ENCODE measurements at regions not wholly inside any gene's neighbourhood (a gene's known extent, or its start where the extent isn't known, plus 50 kb on each side); places are given as distances from the start of the nearest gene placed in this dataset.
"Not testable (repeated sequence)": the region's sequence is repeated elsewhere in the genome, so short reads cannot be mapped to it uniquely, and the experiment has no call there.

DNA sequence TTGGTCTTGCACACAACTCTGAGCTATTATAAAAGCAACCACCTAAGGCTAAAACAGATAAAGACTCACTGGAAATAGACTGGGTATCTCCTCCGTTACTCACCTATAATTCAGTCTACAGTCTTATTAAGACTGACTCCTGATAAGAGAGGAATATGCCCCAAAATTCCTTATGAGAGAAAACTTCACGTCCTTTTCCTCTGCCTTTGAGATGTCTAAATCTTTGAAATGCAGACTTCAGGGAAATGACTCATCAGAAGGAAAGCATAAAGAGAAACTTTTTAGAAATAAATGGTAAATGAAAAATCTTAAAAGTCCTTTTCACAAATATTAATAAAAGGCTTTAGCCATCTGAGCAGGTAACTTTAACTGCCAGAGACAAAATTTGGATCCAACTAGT is 187.5 kb upstream of the RTL1 start:
- Mint-ChIP-seq H3K27ac (no peak overlapping the region), H3K4me3 (no peak overlapping the region), H3K9me3 (no peaks in the 10 kb centered on the region), H3K27me3 (ENCODE audit: low read depth) (no peaks in the 10 kb centered on the region), H3K4me1 (ENCODE audit: low read depth) (no peaks in the 10 kb centered on the region), H3K36me3 (ENCODE audit: insufficient read depth in 2 of 2) (no peaks in the 10 kb centered on the region)
- DNase-seq (no peak), ATAC-seq (replicated peaks in 1 of 2) (no peak)

- H3K4me3 Mint-ChIP-seq; ATAC-seq (replicated peaks in 1 of 2); H3K36me3 Mint-ChIP-seq (ENCODE audit: insufficient read depth in 2 of 2); H3K9me3 Mint-ChIP-seq; H3K27ac Mint-ChIP-seq; H3K4me1 Mint-ChIP-seq (ENCODE audit: low read depth); DNase-seq: not testable (repeated sequence)
- peaks cover 10% of the 10 kb centered on the region for H3K27me3 Mint-ChIP-seq (ENCODE audit: low read depth)
Measured at GRCh38 chr14:101094916-101095315, 191.4 kb upstream of the RTL1 start.

DNA sequence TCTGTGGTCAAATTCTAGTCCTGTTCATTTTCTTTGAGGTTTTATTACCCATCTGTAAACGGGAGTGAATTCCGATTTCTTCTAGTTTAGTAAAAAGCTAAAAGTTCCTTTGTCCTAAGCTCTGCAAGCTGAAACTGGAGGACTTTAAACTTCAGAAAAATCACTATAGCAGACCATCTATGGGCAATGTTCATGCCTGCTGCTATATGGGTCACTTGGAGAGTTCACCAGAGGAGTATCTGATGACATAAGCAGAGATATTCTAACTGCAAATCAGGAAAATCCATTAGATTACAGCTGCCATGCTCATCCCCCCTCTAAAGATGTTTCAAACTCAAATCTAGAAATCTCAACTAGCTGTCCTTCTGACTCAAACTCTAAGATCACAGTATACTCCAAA is 193.0 kb upstream of the RTL1 start:
- H3K27me3 Mint-ChIP-seq (ENCODE audit: low read depth), result peaks cover 10% of the 10 kb centered on the region
- no peak overlapping the region for H3K27ac Mint-ChIP-seq
- DNase-seq (no peak), ATAC-seq (replicated peaks in 1 of 2) (no peak)
- no peaks in the 10 kb centered on the region for H3K36me3 Mint-ChIP-seq (ENCODE audit: insufficient read depth in 2 of 2)
- no peak overlapping the region for H3K4me3 Mint-ChIP-seq
- peaks cover 2% of the 10 kb centered on the region in 2 donors for H3K9me3 Mint-ChIP-seq
- no peaks in the 10 kb centered on the region for H3K4me1 Mint-ChIP-seq (ENCODE audit: low read depth)

DNA sequence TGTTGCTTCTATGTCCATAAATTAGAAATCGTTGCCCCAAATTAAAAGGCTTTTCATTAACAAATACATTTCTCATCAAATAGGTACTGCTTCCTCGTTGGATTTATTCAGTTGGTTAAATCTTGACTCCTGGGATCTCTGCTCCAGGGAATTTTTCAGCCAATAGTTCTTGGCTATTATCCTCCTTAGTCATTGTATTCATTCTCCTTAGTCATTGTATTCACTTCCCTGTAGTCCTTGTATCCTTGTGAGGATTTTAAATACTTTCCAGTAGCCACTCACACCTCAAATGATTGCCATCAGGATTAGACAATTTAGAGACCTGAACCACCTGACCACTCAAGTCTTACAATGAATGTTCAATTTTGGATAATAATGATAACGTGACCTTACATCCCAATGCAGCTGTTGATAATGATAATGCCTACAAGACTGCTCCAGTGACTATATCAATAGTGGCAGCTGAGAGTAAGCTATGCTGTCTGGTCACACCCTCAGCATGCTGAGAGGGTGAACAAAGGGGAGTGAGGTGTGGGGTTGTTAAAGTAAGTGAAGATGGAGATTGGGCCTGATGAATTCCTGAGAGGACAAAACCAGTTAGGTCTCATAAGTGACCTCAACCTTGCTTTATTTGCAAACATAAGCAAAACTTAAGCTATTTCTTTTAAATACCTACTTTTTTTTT is 193.7 kb upstream of the RTL1 start:
- no peaks in the 10 kb centered on the region for H3K36me3 Mint-ChIP-seq (ENCODE audit: insufficient read depth in 2 of 2)
- DNase-seq (no peak), ATAC-seq (replicated peaks in 1 of 2) (no peak)
- no peak overlapping the region for H3K4me3 Mint-ChIP-seq
- no peaks in the 10 kb centered on the region for H3K4me1 Mint-ChIP-seq (ENCODE audit: low read depth)
- H3K27ac Mint-ChIP-seq, result no peak overlapping the region
- peaks cover 2% of the 10 kb centered on the region in 2 donors for H3K9me3 Mint-ChIP-seq
- H3K27me3 Mint-ChIP-seq (ENCODE audit: low read depth), result peaks cover 10% of the 10 kb centered on the region

GRCh38 chr14:101098177-101098576 is 194.7 kb upstream of the RTL1 start:
- H3K9me3 Mint-ChIP-seq, result peaks cover 2% of the 10 kb centered on the region in 2 donors
- DNase-seq (no peak), ATAC-seq (replicated peaks in 1 of 2) (no peak)
- no peak overlapping the region for H3K4me3 Mint-ChIP-seq
- peaks cover 10% of the 10 kb centered on the region for H3K27me3 Mint-ChIP-seq (ENCODE audit: low read depth)
- no peaks in the 10 kb centered on the region for H3K4me1 Mint-ChIP-seq (ENCODE audit: low read depth)
- H3K36me3 Mint-ChIP-seq (ENCODE audit: insufficient read depth in 2 of 2), result no peaks in the 10 kb centered on the region
- no peak overlapping the region for H3K27ac Mint-ChIP-seq

DNA sequence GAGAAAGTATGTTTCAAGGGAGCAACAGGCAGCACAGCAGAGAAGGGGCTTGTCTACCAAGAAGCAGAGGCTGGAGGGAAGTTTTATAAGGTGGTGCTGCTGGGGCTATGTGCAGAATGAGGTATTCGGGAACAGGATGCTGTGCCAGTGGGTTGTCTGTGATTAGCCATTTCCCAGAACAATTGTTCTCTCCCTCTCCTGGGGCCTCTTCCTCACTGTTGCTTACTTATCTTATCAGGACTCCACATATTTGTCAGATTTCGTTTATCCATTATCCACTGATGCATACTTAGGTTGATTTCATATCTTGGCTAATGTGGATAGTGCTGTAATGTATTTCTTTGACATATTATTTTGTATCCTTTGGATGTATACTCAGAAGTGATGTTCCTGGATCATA is 195.1 kb upstream of the RTL1 start:
- peaks cover 10% of the 10 kb centered on the region for H3K27me3 Mint-ChIP-seq (ENCODE audit: low read depth)
- DNase-seq (no peak), ATAC-seq (replicated peaks in 1 of 2) (no peak)
- H3K4me3 Mint-ChIP-seq, result no peak overlapping the region
- no peak overlapping the region for H3K27ac Mint-ChIP-seq
- H3K9me3 Mint-ChIP-seq, result peaks cover 2% of the 10 kb centered on the region in 2 donors
- H3K4me1 Mint-ChIP-seq (ENCODE audit: low read depth), result no peaks in the 10 kb centered on the region
- H3K36me3 Mint-ChIP-seq (ENCODE audit: insufficient read depth in 2 of 2), result no peaks in the 10 kb centered on the region

DNA sequence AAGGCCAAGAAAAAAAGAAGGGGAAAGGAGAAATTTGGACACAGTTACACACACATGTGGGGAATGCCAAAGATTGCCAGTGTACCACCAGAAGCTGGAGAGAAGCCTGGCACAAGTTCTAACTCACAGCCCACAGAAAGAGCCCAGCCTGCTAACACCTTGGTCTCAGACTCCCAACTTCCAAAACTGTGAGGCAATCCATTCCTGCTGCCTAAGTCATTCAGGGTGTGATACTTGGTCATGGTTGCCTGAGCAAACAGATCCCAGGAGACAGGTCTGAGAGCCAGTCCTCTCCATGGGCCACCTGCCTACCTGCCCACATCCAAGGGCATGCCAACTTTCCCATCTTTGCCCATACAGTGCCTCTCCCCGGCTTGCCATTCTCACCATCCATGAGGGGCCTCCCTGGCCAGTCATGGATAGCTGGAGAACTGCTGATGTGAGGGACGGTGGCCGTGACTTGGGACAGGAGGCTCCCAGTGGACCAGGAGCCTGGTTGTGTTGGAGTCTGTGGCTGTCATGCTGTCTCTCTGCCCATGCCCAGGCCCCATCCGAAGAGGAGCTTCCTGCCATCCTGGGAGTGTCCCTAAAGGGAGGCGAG is 198.0 kb upstream of the RTL1 start:
- no peaks in the 10 kb centered on the region for H3K36me3 Mint-ChIP-seq (ENCODE audit: insufficient read depth in 2 of 2)
- no peaks in the 10 kb centered on the region for H3K4me1 Mint-ChIP-seq (ENCODE audit: low read depth)
- no peak for ATAC-seq (replicated peaks in 1 of 2)
- H3K27ac Mint-ChIP-seq, result no peak overlapping the region
- DNase-seq, result no peak
- H3K4me3 Mint-ChIP-seq, result no peak overlapping the region
- peaks cover 2 to 3% of the 10 kb centered on the region in 2 donors for H3K9me3 Mint-ChIP-seq
- H3K27me3 Mint-ChIP-seq (ENCODE audit: low read depth), result peaks cover 10% of the 10 kb centered on the region

- ATAC-seq (replicated peaks in 1 of 2), result no peak
- H3K36me3 Mint-ChIP-seq (ENCODE audit: insufficient read depth in 2 of 2), result no peaks in the 10 kb centered on the region
- no peaks in the 10 kb centered on the region for H3K4me1 Mint-ChIP-seq (ENCODE audit: low read depth)
- peaks cover 10% of the 10 kb centered on the region for H3K27me3 Mint-ChIP-seq (ENCODE audit: low read depth)
- no peak overlapping the region for H3K27ac Mint-ChIP-seq
- peaks cover 3 to 4% of the 10 kb centered on the region in 2 donors for H3K9me3 Mint-ChIP-seq
- H3K4me3 Mint-ChIP-seq, result no peak overlapping the region
- DNase-seq, result no peak
Measured at GRCh38 chr14:101102875-101103274, 199.4 kb upstream of the RTL1 start.

- Mint-ChIP-seq H3K27me3 (ENCODE audit: low read depth) (peaks cover 10% of the 10 kb centered on the region), H3K9me3 (peaks cover 3 to 4% of the 10 kb centered on the region in 2 donors)
- no peak for ATAC-seq (replicated peaks in 1 of 2)
Measured at GRCh38 chr14:101103321-101103901, 199.9 kb upstream of the RTL1 start.

DNA sequence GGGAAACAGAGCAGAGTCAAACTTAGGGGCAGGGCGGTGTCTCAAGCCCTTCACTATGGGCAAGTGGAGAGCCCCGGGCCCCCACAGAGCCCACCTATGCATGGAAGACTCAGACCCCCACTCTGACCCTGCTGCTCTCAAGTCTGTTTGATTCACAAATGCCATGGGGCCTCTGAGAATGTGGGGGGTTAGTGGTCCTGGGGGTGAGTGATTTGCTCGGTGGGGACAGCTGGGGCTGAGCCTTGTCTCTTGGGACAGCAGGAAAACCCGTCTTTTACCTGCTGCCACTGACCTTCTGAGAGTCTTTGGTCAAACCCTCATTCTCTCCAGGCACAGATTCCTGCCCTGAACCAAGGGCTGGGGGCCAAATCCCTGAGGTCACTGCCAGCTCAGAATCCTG is 201.0 kb upstream of the RTL1 start:
- Mint-ChIP-seq H3K4me3 (no peak overlapping the region), H3K9me3 (peaks cover 1 to 4% of the 10 kb centered on the region in 2 donors), H3K4me1 (ENCODE audit: low read depth) (no peaks in the 10 kb centered on the region), H3K27ac (no peak overlapping the region), H3K27me3 (ENCODE audit: low read depth) (peaks cover 2% of the 10 kb centered on the region), H3K36me3 (ENCODE audit: insufficient read depth in 2 of 2) (no peaks in the 10 kb centered on the region)
- ATAC-seq (replicated peaks in 1 of 2) (no peak), DNase-seq (no peak)

More at GRCh38 chr14:101103321-101103901, 199.9 kb upstream of the RTL1 start:
- Mint-ChIP-seq H3K4me1 (ENCODE audit: low read depth) (no peaks in the 10 kb centered on the region), H3K27ac (no peak overlapping the region), H3K36me3 (ENCODE audit: insufficient read depth in 2 of 2) (no peaks in the 10 kb centered on the region), H3K4me3 (no peak overlapping the region)
- no peak for DNase-seq

GRCh38 chr14:101105045-101105444 is 201.5 kb upstream of the RTL1 start:
- ATAC-seq (replicated peaks in 1 of 2), result no peak

DNA sequence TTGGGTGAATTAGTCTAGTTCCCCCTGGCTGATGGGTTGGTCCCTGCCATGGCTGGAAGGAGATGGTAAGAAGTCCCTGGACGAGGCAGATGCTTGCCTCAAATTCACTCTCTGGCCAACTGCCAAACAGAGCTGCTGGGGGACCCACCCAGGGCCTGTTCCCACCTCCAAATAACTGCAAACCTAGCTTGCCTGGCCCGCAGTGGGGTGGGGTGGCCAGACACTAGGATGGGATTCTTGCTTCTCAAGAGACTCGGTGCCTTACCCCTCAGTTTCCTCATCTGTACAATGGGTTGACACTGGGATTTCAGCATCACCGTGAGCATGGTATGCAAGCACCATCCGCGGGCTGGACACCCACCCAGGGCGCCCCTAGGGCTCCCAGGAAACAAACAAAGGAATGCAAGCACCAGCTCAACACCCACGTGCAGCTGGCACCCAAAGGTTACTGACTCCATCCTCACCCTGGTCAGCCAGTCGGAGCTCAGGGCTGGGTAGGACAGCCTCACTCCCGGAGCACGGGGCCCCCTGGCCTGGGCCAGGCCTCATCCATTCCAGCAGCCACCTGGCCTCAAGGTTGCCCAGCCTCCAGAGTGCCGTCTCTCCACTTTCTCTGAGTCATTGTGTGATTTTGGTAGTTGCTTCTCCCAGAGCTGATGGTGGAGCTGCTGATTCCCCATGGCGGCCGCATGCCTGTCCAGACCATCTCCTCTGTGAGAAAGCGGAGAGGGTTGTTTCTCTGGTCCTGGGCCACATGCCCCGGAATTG is 205.2 kb upstream of the RTL1 start:
- H3K27me3 Mint-ChIP-seq (ENCODE audit: low read depth), result no peaks in the 10 kb centered on the region
- no peak for DNase-seq
- no peak for ATAC-seq (replicated peaks in 1 of 2)

More at GRCh38 chr14:101105045-101105444, 201.5 kb upstream of the RTL1 start:
- Mint-ChIP-seq H3K27ac (no peak overlapping the region), H3K36me3 (ENCODE audit: insufficient read depth in 2 of 2) (no peaks in the 10 kb centered on the region), H3K4me1 (ENCODE audit: low read depth) (no peaks in the 10 kb centered on the region), H3K9me3 (peaks cover 1 to 4% of the 10 kb centered on the region in 2 donors), H3K27me3 (ENCODE audit: low read depth) (no peaks in the 10 kb centered on the region), H3K4me3 (no peak overlapping the region)
- DNase-seq, result no peak

DNA sequence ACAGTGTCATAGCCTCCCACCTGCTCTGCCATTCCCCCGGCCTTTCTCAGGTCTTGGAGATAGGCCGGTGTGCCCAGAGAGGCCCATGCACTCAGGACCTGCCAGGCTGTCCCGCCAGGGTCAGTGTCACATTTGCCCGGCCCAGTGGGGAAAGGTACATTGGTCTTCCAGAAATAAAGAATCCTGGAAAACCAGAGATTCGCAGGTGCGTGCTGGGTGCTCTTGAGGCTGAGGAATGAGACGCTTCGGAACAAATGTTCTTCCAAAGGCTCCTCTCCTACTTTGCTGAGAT is 205.8 kb upstream of the RTL1 start:
- no peaks in the 10 kb centered on the region for H3K27me3 Mint-ChIP-seq (ENCODE audit: low read depth)
- DNase-seq (no peak), ATAC-seq (replicated peaks in 1 of 2) (no peak)
- no peaks in the 10 kb centered on the region for H3K36me3 Mint-ChIP-seq (ENCODE audit: insufficient read depth in 2 of 2)
- H3K9me3 Mint-ChIP-seq, result peaks cover 1% of the 10 kb centered on the region in 2 donors
- H3K27ac Mint-ChIP-seq, result no peak overlapping the region
- no peak overlapping the region for H3K4me3 Mint-ChIP-seq
- no peaks in the 10 kb centered on the region for H3K4me1 Mint-ChIP-seq (ENCODE audit: low read depth)

More for the DNA sequence above, 205.2 kb upstream of the RTL1 start:
- no peak overlapping the region for H3K4me3 Mint-ChIP-seq
- peaks cover 1% of the 10 kb centered on the region in 2 donors for H3K9me3 Mint-ChIP-seq
- no peaks in the 10 kb centered on the region for H3K4me1 Mint-ChIP-seq (ENCODE audit: low read depth)
- H3K27ac Mint-ChIP-seq, result no peak overlapping the region
- H3K36me3 Mint-ChIP-seq (ENCODE audit: insufficient read depth in 2 of 2), result no peaks in the 10 kb centered on the region

All from activated T-cell treated with anti-CD3 and anti-CD28 coated beads, Interleukin-2, amount 50 U/mL, for 72 hours (primary cell).